HEK293T (cell line): ENCODE measurements at regions not wholly inside any gene's neighbourhood (a gene's known extent, or its start where the extent isn't known, plus 50 kb on each side); places are given as distances from the start of the nearest gene placed in this dataset.

Experiments
- ELF4 ChIP-seq: fragments of 450-650 bp; IDR thresholded peaks from 2 replicates; pipeline ENCODE4 v1.6.1; 2017; ENCODE audit warnings: antibody characterized with exemption
- FOXA1 ChIP-seq: fragments of 450-650 bp; IDR thresholded peaks from 2 replicates; pipeline ENCODE4 v1.6.1; 2016; ENCODE audit warnings: mild to moderate bottlenecking
- SP1 ChIP-seq: fragments of 450-650 bp; IDR thresholded peaks from 2 replicates; pipeline ENCODE4 v1.6.1; 2017
- SUZ12 ChIP-seq: fragments of 450-650 bp; IDR thresholded peaks from 2 replicates; pipeline ENCODE4 v1.6.1; 2016; ENCODE audit warnings: mild to moderate bottlenecking

GRCh38 chr7:130875-131780 is 61.2 kb upstream of the FAM20C start:
- TF ChIP-seq SUZ12 (no peak), ELF4 (no peak), FOXA1 (no peak), SP1 (no peak)
